Endothelial cell of umbilical vein (primary cell): ENCODE measurements at regions not wholly inside any gene's neighbourhood (a gene's known extent, or its start where the extent isn't known, plus 50 kb on each side); places are given as distances from the start of the nearest gene placed in this dataset.

Source experiments
- CTCF ChIP-seq, 2 donors: IDR thresholded peaks; 1 replicate in 1 of 2; 2 replicates in 1 of 2; pipeline ENCODE4 v1.5.1; 2011; ENCODE audit warnings: low read length in 2 of 2, mild to moderate bottlenecking in 2 of 2, moderate library complexity in 2 of 2, control low read depth in 1 of 2, inconsistent platforms in 1 of 2, low read depth in 1 of 2; ENCODE audit not compliant: insufficient read depth in 1 of 2; ENCODE audit errors: extremely low read depth in 1 of 2
- FOS ChIP-seq: IDR thresholded peaks from 2 replicates; pipeline ENCODE4 v1.6.1; 2011; ENCODE audit warnings: mild to moderate bottlenecking, low read length, moderate library complexity, borderline replicate concordance; ENCODE audit not compliant: insufficient read depth
- POLR2AphosphoS5 ChIP-seq: IDR thresholded peaks from 2 replicates; pipeline ENCODE4 v1.6.1; 2012; ENCODE audit warnings: low read depth, mild to moderate bottlenecking, control low read depth, low read length, moderate library complexity; ENCODE audit not compliant: insufficient read depth

- TF ChIP-seq POLR2AphosphoS5 (no peak), CTCF (IDR thresholded peaks at IDR 0.05; ENCODE audit: extremely low read depth in 1 of 2, insufficient read depth in 1 of 2, low read depth in 1 of 2, low read length in 2 of 2) (no peak), FOS (no peak)
Observed at GRCh38 chr5:12837592-12837991, 933.3 kb upstream of the CTNND2 start.
